Activated T-cell treated with anti-CD3 and anti-CD28 coated beads for 4 hours (primary cell): ENCODE measurements at regions not wholly inside any gene's neighbourhood (a gene's known extent, or its start where the extent isn't known, plus 50 kb on each side); places are given as distances from the start of the nearest gene placed in this dataset.
"Not testable (repeated sequence)": the region's sequence is repeated elsewhere in the genome, so short reads cannot be mapped to it uniquely, and the experiment has no call there.

ENCODE experiments used
- DNase-seq: peaks from one replicate; pipeline ENCODE4 v3.0.0-alpha.2; 2020

- DNase-seq: no peak
Measured at GRCh38 chr2:64799592-64800252, 146.0 kb upstream of the SERTAD2 start.

- no peak for DNase-seq
Measured at GRCh38 chr2:64803776-64804175, 150.1 kb upstream of the SERTAD2 start.

GRCh38 chr2:64804651-64805050 is 150.9 kb upstream of the SERTAD2 start:
- DNase-seq: no peak

- DNase-seq: no peak
Measured at GRCh38 chr2:64807417-64807816, 153.7 kb upstream of the SERTAD2 start.

GRCh38 chr2:64808092-64808491 is 154.4 kb upstream of the SERTAD2 start:
- DNase-seq: no peak

- DNase-seq: no peak
Measured at GRCh38 chr2:64808754-64809153, 155.0 kb upstream of the SERTAD2 start.

- no peak for DNase-seq
Measured at GRCh38 chr2:64809216-64809615, 155.5 kb upstream of the SERTAD2 start.

- DNase-seq: no peak
Measured at GRCh38 chr2:64812285-64812684, 158.6 kb upstream of the SERTAD2 start.

- DNase-seq: no peak
Measured at GRCh38 chr2:64814007-64814406, 160.3 kb upstream of the SERTAD2 start.

GRCh38 chr2:64816526-64816925 is 162.8 kb upstream of the SERTAD2 start:
- not testable (repeated sequence) for DNase-seq

GRCh38 chr2:64817453-64817852 is 163.7 kb upstream of the SERTAD2 start:
- no peak for DNase-seq

GRCh38 chr2:64818664-64819060 is 164.9 kb upstream of the SERTAD2 start:
- DNase-seq: no peak

GRCh38 chr2:64819361-64819760 is 165.6 kb upstream of the SERTAD2 start:
- DNase-seq: no peak

- peak; percentile 48 for DNase-seq
Measured at GRCh38 chr2:64819774-64820688, 166.3 kb upstream of the SERTAD2 start.

GRCh38 chr2:64820901-64821300 is 167.2 kb upstream of the SERTAD2 start:
- no peak for DNase-seq

GRCh38 chr2:64823794-64824193 is 165.4 kb upstream of the SLC1A4 start:
- DNase-seq: no peak

- DNase-seq: no peak
Measured at GRCh38 chr2:64825831-64826491, 163.2 kb upstream of the SLC1A4 start.

GRCh38 chr2:64826703-64827102 is 162.5 kb upstream of the SLC1A4 start:
- no peak for DNase-seq

- no peak for DNase-seq
Measured at GRCh38 chr2:64828261-64828660, 160.9 kb upstream of the SLC1A4 start.

- DNase-seq: no peak
Measured at GRCh38 chr2:64829525-64829924, 159.7 kb upstream of the SLC1A4 start.

- DNase-seq: peak; percentile 80
Measured at GRCh38 chr2:64831134-64831976, 157.8 kb upstream of the SLC1A4 start.

- DNase-seq: no peak
Measured at GRCh38 chr2:64831977-64832328, 157.2 kb upstream of the SLC1A4 start.

- no peak for DNase-seq
Measured at GRCh38 chr2:64832936-64833335, 156.3 kb upstream of the SLC1A4 start.
